HG03103 (cell line): ENCODE measurements at regions not wholly inside any gene's neighbourhood (a gene's known extent, or its start where the extent isn't known, plus 50 kb on each side); places are given as distances from the start of the nearest gene placed in this dataset.
"Not testable (repeated sequence)": the region's sequence is repeated elsewhere in the genome, so short reads cannot be mapped to it uniquely, and the experiment has no call there.

Experiments used
- ATAC-seq: cut with Tn5 transposase; IDR thresholded peaks from one replicate; pipeline ENCODE4 v1.9.1; 2021; ENCODE audit warnings: low read depth; ENCODE audit not compliant: unreplicated experiment

- no peak for ATAC-seq
These were observed 756.7 kb downstream of the GATA3 start for GRCh38 chr10:8811201-8811600.

GRCh38 chr10:8815969-8816368 lies 761.5 kb downstream of the GATA3 start:
- no peak for ATAC-seq

GRCh38 chr10:8817299-8817698 lies 762.8 kb downstream of the GATA3 start:
- ATAC-seq: no peak

GRCh38 chr10:8825611-8826010 lies 771.1 kb downstream of the GATA3 start:
- no peak for ATAC-seq

GRCh38 chr10:8829592-8829991 lies 775.1 kb downstream of the GATA3 start:
- ATAC-seq: no peak

- ATAC-seq: no peak
These were observed 775.6 kb downstream of the GATA3 start for GRCh38 chr10:8830048-8830447.

GRCh38 chr10:8830876-8831275 lies 776.4 kb downstream of the GATA3 start:
- no peak for ATAC-seq

- no peak for ATAC-seq
These were observed 781.1 kb downstream of the GATA3 start for GRCh38 chr10:8835453-8836167.

GRCh38 chr10:8840356-8840755 lies 785.9 kb downstream of the GATA3 start:
- no peak for ATAC-seq

- ATAC-seq: no peak
These were observed 789.7 kb downstream of the GATA3 start for GRCh38 chr10:8844141-8844540.

- no peak for ATAC-seq
These were observed 798.1 kb downstream of the GATA3 start for GRCh38 chr10:8852546-8852945.

GRCh38 chr10:8853048-8853447 lies 798.6 kb downstream of the GATA3 start:
- no peak for ATAC-seq

- not testable (repeated sequence) for ATAC-seq
These were observed 814.4 kb downstream of the GATA3 start for GRCh38 chr10:8868924-8869323.

- no peak for ATAC-seq
These were observed 818.8 kb downstream of the GATA3 start for GRCh38 chr10:8873310-8873709.

GRCh38 chr10:8874268-8874667 lies 819.8 kb downstream of the GATA3 start:
- ATAC-seq: no peak

- ATAC-seq: no peak
These were observed 820.5 kb downstream of the GATA3 start for GRCh38 chr10:8874972-8875371.

- ATAC-seq: no peak
These were observed 821.7 kb downstream of the GATA3 start for GRCh38 chr10:8876171-8876570.

GRCh38 chr10:8889538-8889937 lies 835.0 kb downstream of the GATA3 start:
- no peak for ATAC-seq

- no peak for ATAC-seq
These were observed 838.6 kb downstream of the GATA3 start for GRCh38 chr10:8893102-8893501.

GRCh38 chr10:8894148-8894547 lies 839.7 kb downstream of the GATA3 start:
- no peak for ATAC-seq

- no peak for ATAC-seq
These were observed 843.3 kb downstream of the GATA3 start for GRCh38 chr10:8897769-8898168.

- no peak for ATAC-seq
These were observed 844.4 kb downstream of the GATA3 start for GRCh38 chr10:8898745-8899330.
